IPS-NIHi7 (cell line): ENCODE measurements at regions not wholly inside any gene's neighbourhood (a gene's known extent, or its start where the extent isn't known, plus 50 kb on each side); places are given as distances from the start of the nearest gene placed in this dataset.

Source experiments
- DNase-seq: peaks from one replicate; pipeline ENCODE4 v3.0.0; 2012; ENCODE audit warnings: mixed read lengths; ENCODE audit errors: extremely low spot score

DNA sequence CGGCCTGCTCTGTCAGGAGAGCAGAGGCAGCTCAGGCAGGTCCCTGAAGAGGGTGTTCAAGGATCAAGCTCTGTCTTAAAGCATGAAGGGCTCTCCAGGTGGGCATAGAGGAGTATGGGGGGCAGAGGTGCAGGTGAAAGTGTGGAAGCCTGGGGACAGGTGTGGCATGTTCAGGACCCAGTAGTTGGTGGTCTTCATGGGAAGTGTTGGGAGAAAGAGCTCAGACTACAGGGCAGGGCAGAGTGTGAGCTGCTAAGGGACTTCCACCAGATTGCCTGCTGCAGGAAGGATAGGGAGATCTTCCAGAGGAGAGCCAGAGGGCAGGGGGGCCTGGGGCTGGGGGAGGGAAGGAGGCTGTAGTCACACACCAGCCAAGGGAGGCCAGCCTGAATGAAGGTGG lies 156.5 kb upstream of the GDF10 start:
- DNase-seq: no peak

DNA sequence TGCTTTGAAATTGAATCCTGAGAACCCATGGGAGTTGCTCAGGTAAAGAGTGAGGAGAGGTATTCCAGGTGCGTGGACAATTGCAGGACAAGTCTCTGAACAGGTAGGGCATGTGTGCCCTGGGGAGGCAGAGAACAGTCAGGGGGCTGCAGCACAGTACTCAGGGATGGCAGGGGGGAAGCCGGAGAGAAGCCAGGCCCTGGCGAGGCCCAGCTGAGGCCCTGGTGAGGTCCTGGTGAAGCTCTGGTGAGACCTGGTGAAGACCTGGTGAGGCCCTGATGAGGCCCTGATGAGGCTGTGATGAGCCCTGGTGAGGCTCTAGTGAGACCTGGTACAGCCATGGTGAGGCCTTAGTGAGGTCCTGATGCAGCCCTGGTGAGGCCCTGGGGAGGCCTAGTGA lies 155.5 kb upstream of the GDF10 start:
- DNase-seq: no peak

DNA sequence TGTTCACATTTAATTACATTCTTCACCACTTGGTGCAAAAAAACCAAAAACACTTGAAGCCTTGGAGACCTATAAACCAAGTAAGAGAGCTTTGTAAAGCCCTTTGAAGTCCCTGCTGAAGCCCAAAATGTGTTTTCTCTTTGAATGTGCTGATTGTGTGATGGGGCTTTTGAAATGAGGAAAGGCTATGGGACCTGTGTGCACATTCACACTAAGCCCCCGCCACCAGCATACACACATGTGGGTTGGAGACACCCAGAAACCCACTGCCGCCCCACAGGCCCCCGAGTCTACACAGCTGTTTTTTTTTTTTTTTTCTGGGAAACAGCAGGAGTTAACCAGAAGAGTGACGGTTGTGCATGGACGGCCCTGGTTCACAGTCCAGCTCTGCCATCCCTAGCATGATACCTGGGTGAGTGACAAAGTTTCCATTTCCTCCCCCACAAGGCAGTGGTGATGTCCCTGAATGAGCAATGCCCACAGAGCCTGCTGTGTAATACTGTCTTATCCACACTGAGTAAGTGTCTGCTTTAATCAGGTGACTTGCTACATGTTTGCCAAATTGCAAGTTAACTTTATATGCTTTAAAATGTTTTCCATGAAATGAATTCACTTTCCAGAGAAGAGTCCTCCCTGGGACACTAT lies 154.6 kb upstream of the GDF10 start:
- no peak for DNase-seq

DNA sequence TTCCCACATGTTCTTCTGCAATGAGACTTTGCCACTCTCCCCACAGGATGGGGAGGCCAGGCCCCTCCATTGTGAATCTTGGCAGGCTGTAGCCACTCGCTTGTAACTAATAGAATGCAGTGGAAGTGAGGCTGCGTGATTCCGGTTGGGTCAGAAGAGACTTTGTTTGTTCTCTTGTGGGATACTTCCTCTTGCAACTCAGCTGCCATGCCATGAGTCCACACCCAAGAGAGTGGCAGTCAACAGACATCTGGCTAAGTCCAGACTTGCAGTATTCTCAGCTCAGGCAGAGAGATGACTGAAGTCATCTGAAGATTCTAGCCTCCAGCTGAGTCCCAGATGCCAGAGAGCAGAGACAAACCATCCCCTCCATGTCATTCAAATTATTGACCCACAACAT lies 153.4 kb upstream of the GDF10 start:
- DNase-seq: no peak

DNA sequence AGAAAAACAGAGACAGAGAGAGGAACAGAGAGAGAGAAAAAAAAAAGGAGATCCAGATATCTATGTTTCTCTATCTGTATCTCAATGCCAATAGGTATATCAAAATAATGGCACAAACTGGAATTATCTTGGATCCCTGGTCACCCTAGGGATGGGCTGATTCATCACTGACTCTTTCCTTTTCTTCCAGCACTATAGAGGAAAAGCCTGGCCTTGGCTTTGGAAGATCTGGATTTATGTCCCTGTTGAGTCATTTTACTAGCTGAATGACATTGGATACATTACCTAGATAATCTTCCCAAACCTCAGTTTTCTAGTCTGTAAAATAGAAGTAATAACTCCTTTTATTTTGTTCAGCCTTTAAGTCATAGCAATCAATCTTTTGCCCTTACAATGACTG lies 152.8 kb upstream of the GDF10 start:
- no peak for DNase-seq

DNA sequence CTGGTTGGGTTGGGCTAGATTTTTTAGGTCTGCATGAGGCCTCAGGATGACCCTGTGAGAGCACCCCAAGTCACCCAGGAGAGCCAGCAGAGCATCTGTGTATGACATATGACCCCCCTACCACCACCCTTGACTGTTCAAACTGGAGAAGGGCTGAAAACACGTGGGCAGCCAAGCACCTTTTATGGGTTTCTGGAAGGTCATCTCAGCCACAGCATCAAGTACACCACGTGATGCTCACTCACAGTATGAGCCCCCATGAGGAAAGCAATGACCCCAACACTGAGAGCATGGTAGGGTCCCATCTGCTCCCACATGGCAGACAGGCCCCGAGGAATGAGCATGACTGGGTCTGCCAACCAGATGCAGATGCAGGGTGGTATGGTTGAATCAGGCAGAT lies 149.4 kb upstream of the GDF10 start:
- DNase-seq: no peak

DNA sequence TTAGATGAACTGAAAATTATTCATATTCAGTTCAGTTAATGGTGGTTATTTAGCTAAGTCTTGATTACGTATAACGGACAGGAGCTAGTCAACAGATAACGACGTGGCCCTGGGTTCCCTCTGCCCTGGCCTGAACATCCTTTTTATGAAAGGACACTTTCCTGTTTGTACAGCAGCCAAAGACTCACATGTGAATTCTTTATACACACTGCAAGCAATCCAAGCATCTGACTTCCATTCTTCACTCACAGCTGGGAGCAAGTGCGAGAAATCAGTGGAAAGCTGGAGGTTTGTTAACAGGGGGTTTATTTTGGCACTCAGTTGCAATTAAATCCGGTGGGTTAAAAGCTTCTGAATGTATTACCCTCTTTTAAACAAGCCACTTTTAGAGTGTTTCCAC lies 148.1 kb upstream of the GDF10 start:
- no peak for DNase-seq

DNA sequence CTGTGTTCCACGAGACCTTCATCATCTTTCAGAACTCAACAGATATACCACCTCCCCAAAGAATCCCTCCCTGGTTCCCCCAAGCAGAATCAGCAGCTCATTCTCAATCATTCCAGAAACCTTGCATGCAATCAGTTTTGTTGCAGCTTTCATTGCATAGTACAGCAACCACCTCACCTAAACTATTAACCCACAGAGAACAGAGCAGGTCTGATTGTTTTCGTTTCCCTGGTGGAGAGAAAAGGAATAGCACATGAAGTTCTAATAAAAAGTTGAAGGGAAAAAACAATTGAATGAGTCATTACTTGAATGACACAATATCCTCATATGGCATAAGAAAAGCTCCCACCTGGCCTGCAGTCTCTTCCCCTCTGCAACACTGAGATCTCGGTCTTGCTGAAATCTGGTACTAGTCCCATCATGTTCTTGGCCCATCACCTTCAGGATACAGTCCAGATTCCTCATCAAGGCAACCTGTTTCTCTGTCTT lies 147.1 kb upstream of the GDF10 start:
- peak; percentile 31 for DNase-seq

DNA sequence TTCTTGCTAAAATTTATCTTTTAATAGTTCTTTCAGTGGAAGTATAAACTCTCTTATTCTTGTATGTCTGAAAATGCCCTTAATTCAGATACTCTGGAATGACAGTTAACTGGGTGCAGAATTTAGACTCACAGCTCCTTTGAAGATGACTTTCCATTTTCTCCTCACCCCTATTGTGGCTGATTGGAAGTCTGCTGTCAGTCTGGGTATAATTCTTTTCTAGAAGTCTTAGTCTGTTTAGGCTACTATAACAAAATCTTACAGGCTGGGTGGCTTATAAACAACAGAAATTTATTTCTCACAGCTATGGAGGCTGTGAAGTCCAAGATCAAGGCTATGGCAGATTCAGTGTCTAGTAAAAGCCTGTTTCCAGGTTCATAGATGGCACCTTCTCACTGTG lies 145.2 kb upstream of the GDF10 start:
- no peak for DNase-seq

DNA sequence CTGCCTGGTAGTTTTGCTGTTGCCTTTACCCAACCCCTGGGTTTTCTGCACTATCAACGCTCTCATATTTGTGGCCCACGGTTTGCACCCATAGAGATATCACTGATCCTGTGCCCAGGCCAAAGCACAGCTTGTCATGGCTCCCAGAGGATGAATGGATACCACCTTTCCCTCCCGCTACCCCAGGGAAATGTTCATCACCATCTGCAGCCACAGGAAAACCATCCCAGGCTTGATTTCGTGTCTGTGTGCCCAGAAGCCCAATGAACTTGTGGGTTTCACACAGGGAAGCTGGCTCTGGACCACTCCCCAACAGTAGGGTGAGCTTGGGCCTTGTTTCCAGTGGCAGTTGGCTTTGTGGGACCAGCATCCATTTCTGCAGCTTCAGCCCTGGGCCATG lies 143.1 kb upstream of the GDF10 start:
- no peak for DNase-seq

DNA sequence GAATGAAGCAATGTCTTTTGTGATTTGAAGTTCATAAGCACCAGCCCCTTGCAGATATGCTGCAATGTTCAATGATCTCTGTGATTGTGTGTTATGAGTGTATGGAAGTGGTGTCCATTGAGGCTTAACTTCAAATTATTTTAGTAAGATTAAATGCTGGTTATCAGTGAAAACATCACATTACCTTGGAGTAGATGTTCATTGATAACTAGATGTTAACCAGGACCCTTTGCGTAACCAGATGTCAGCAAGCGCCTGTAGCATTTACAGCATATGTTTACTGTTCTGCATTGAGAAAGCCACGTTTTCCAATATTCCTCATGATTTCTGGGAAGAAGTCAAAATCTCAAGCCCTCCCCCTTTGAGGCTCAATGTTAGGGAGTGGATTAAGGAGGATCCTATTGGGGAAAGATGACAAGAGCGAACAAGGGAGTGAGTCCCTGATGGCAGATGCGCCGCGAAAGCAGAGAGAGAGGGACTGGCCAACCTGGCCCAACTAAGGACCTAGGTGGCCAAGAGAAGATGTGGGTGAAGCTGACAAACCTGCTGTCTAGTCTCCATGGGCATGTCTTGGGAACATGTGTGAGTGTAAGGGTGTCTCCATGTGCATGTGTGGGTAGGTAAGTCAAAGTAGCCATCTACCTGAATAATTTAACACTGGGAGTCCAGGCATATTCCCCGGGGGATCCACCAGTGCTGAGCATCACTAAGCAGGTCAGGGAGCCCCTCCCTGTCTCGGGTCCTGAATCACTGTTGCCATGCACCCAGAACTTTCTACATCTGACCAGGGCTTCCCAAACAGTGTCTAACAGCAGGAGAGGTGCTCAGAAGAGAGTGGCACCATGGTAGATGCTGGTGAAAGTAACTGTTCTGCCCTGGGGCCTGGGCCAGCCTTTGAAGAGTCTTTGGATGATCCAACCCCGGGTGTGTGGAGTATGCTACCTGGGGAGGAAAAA lies 141.6 kb upstream of the GDF10 start:
- no peak for DNase-seq

DNA sequence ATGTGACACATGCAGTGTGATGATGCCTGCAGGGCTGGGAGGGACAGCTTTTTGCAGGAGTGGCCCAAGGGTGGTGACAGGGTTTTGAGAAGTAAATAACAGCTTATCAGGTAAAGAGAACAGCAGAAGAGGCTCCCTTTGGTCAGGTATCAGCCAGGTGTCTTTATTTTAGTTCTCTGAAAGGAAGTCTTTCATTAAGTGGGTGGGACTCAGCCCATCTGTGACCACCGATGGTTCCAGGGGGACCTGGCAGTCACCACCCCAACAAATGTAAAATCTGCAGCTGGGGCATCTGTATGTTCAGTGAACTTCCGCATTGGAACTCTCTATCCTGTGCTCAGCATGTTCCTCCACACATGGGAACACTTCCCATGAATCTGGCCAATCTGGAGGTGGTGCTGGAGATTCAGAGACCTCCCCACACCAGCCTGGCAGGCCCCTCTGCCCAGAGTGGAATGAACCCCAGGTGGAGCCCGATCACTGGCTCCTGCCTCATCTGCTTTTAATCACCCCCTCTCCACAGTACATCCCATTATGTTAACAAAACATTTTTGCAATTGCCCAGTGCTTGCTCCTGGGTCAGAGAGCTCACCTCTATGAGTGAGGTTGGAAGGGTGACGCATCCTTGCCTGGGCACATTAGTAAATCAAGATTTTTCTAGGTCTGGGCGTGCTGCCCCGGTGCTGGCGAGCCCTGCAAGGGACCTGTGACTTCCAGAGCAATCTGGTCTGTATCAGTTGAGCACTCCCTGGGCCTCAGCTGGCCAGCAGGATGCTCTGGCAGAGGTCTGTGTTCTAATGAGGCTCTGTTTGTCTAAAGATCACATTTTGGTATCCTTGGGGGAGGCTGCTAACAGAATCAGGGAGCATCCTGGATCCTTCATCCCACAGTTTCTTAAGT lies 140.4 kb upstream of the GDF10 start:
- no peak for DNase-seq

DNA sequence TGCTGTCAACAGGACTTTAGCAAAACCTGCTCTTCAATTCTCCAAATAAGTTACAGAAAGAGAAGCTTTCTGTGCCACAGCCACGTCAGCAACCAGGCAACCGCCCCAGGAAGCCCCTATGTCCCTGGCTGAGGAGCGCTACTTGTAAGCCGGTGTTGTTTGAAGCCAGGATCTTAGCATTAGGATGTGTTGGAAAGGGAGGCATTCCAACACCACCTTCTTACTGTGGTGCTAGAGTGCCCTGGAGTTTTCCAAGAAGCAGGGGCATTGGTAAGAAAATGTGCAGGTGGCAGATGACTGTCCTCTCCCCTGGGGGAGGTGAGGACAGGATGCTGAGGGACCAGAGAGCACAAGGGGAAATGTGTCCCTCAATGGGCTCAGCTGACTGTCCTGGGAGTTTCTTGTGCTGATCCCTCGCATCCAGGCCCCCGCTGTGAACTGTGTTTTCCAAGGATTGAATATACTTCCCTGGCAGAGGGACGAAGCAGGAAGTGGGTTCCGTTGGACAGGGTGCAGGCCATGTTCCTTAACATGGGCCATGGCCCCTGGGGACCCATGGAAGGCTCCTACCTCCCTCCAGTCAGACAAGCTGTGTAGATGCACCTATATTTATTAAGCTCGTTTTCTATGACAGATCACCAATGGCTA lies 139.6 kb upstream of the GDF10 start:
- DNase-seq: no peak

DNA sequence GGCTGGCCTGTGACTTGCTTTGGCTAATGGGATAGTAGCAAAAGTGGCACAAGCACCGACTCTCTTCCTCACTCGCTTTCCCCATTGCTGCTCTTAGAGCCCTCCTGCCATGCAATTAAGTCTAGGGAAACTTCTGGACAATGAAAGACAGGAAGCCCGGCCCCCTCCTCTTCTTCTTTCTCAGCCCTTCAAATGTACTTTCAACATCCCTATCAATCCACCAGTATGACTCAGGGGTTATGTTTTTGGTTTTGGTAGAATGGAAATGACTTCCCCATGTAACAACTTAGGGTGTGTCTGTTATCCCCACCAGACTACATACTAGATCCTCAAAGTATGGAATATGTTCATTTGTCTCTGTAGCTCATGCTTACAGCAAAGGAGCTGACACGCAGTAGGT lies 139.0 kb upstream of the GDF10 start:
- DNase-seq: no peak

DNA sequence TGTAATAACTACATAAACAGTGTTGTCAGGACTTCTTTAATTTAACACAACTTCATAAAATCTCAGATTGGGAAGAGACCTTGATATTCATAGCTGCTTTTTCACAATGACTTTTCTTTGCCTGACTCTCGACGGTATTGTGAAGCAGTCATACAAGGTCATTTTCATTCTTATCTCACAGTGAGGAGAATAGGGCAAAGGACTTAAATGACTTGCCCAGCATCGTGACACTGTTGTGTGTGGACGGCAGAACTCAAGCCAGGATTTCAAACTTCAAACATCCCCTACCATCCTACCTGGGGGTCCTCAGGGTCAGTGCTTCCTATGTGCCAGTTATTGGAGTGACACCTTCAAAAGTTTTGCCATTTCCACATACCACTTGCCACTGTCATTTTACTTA lies 138.5 kb upstream of the GDF10 start:
- no peak for DNase-seq

DNA sequence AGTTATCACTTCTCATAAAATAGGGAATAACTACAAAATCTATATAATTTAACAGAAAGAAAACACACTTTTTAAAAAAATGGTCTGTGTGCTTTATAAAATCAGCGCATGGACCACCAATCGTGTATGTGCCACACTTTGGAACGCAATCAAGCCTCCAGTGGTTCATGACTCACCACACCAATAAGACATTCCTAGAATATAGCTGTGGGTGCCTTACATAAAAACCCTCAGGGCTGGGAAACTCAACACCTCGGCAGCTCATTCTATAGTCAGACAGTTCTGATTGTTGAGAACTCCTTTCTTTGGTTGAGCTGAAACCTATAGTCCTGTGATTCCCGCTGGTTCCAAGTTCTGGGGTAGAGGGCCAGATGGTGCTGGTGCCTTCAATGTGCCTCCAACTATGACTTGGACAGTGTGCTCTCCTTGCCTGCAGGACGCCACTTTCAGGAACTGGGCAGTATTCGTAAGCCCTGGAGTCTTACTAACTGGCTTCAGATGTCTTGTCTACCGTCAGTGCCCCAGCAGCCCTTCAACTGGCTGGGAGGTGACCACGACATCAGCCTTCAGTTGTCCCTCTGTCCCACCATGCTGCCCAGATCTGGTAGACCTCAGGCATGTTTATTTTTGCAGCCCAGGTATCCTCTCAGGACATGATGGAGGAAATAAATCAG lies 135.7 kb upstream of the GDF10 start:
- DNase-seq: no peak

DNA sequence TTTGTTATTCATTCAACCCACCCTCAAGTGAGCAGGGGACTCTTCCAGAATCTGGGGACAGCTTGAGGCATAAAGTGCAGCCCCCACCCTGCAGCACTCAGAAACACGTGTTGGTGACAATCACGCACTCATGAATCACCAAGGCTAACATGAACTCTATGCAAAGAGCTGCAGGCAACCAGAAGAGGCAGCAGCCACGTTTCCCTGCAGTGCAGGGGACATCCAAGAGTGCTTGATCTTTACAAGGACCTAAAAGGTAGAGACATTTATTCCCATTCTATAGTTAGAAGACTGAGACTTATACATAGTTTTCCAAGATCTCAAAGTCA lies 135.2 kb upstream of the GDF10 start:
- DNase-seq: no peak

DNA sequence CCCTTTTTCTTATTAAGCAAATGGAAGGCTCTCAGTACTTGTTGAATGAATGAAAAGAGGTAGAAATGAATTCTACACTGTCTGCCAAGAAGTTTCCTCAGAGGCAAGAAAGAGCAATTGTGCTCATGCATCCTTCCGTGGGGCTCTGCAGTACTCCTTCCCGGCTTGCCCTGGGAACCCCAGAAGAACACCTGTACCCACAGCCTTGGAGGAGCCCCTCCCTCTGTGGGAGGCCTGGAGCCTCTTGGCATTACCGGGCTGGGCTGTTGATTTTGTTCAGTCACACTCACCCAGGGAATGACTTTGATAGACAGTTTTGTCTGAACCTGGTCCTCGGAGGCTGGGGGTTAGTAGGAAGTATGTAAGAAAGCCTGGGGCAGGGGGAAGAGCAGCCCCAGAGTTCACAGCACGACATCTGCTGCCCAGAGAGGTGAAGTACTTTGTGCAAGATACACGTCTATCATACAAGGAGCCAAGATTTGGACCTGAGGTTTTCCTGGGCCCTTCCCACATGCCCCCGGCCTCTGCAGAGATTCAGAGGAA lies 134.8 kb upstream of the GDF10 start:
- no peak for DNase-seq

DNA sequence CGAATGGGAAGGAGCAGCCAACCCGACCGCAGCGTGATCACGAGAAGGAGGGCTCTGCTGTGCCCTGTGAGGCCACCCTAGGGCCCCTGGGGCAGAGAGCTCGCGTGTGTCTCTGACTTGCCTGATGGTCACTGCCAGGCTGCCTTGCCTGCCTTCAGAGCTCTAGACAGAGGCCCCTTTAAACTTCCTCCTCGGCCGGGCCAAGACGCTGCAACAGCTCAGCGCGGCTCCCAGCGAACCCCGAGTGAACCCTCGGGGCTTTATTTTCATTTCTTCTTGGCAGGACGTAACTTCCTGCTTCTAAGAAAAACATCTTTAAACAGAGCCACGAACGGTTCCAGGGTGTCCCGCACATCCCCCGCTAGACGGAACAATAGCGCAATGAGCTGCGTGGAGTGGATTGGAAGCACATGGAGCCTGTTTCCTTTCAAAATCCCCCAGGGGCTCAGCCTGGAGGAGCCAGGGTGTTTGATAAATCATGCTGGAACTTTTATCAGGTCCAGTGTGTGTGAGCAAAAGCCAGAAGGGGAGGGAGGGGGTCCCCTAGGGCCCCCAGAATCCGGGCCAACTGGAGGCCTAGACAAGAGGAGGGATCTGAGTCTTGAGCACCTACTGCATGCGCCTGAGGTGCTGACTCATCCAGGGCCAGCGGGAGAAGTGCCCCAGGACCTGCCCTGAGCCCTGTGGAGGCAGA lies 134.1 kb upstream of the GDF10 start:
- DNase-seq: no peak

DNA sequence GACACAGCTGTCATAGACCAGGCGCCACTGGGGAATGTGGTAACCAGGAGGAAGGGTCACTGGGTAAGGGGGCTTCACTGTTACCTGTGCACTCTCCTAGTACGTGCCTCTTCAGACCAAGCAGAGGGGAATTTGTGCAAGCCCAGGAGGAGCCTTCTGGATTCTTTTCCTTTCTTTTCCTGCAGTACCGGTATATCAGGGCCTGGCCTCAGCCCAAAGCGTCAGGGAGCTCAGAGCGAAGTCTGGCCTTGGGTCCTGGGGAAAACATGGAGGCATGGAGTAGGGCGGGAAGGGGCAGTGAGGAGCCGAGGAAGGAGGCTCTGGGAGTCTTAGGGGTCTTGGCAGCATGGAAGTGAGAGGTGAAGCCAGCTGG lies 133.6 kb upstream of the GDF10 start:
- DNase-seq: no peak
